HS-5 (cell line): ENCODE measurements at regions not wholly inside any gene's neighbourhood (a gene's known extent, or its start where the extent isn't known, plus 50 kb on each side); places are given as distances from the start of the nearest gene placed in this dataset.
A peak's percentile ranks its signal among the peaks of the same experiment; 100 is the strongest.
"Not testable (repeated sequence)": the region's sequence is repeated elsewhere in the genome, so short reads cannot be mapped to it uniquely, and the experiment has no call there.

ENCODE experiments used
- DNase-seq: peaks from one replicate; pipeline ENCODE4 v3.0.0-alpha.2; 2012; ENCODE audit warnings: low read depth

GRCh38 chr14:83298016-83298415 is 1764.4 kb upstream of the SEL1L start:
- DNase-seq, result not testable (repeated sequence)

GRCh38 chr14:83300476-83301064 is 1766.9 kb upstream of the SEL1L start:
- no peak for DNase-seq

- no peak for DNase-seq
These were observed 1768.1 kb upstream of the SEL1L start for GRCh38 chr14:83301791-83302190.

- no peak for DNase-seq
These were observed 1775.6 kb upstream of the SEL1L start for GRCh38 chr14:83309211-83309610.

GRCh38 chr14:83309833-83310232 is 1776.2 kb upstream of the SEL1L start:
- no peak for DNase-seq

GRCh38 chr14:83312511-83312910 is 1778.9 kb upstream of the SEL1L start:
- peak; percentile 43 for DNase-seq

- DNase-seq, result no peak
These were observed 1781.1 kb upstream of the SEL1L start for GRCh38 chr14:83314764-83315163.

GRCh38 chr14:83316356-83316755 is 1782.7 kb upstream of the SEL1L start:
- DNase-seq, result no peak

GRCh38 chr14:83320837-83321236 is 1787.2 kb upstream of the SEL1L start:
- no peak for DNase-seq

- no peak for DNase-seq
These were observed 1797.9 kb upstream of the SEL1L start for GRCh38 chr14:83331513-83331912.

- DNase-seq, result no peak
These were observed 1808.9 kb upstream of the SEL1L start for GRCh38 chr14:83342590-83342989.

- peak; percentile 47 for DNase-seq
These were observed 1814.2 kb upstream of the SEL1L start for GRCh38 chr14:83347874-83348273.

GRCh38 chr14:83355609-83356008 is 1822.0 kb upstream of the SEL1L start:
- no peak for DNase-seq

GRCh38 chr14:83356080-83356479 is 1822.4 kb upstream of the SEL1L start:
- DNase-seq, result no peak

GRCh38 chr14:83372271-83372670 is 1838.6 kb upstream of the SEL1L start:
- DNase-seq, result no peak

- no peak for DNase-seq
These were observed 1845.8 kb upstream of the SEL1L start for GRCh38 chr14:83379436-83379835.

GRCh38 chr14:83384253-83384652 is 1850.6 kb upstream of the SEL1L start:
- DNase-seq, result no peak

GRCh38 chr14:83395321-83395720 is 1861.7 kb upstream of the SEL1L start:
- DNase-seq, result no peak

GRCh38 chr14:83416476-83416875 is 1882.8 kb upstream of the SEL1L start:
- no peak for DNase-seq

GRCh38 chr14:83419420-83419819 is 1885.8 kb upstream of the SEL1L start:
- no peak for DNase-seq

GRCh38 chr14:83421711-83422110 is 1888.1 kb upstream of the SEL1L start:
- no peak for DNase-seq

GRCh38 chr14:83425138-83425537 is 1891.5 kb upstream of the SEL1L start:
- DNase-seq, result peak; percentile 86

GRCh38 chr14:83425706-83426105 is 1892.1 kb upstream of the SEL1L start:
- peak; percentile 37 for DNase-seq

- DNase-seq, result no peak
These were observed 1900.0 kb upstream of the SEL1L start for GRCh38 chr14:83433618-83434017.

GRCh38 chr14:83441801-83442200 is 1908.1 kb upstream of the SEL1L start:
- DNase-seq, result no peak
